ENCODE measurements at regions not wholly inside any gene's neighbourhood (a gene's known extent, or its start where the extent isn't known, plus 50 kb on each side); places are given as distances from the start of the nearest gene placed in this dataset.

GRCh38 chr5:158433634-158434033, 574.7 kb upstream of the CLINT1 start:
- DNase-seq = no peak

- DNase-seq = no peak
Observed at GRCh38 chr5:158431369-158432029, 572.6 kb upstream of the CLINT1 start.

GRCh38 chr5:158430798-158431167, 571.8 kb upstream of the CLINT1 start:
- DNase-seq = no peak

GRCh38 chr5:158430166-158430797, 571.3 kb upstream of the CLINT1 start:
- DNase-seq = no peak

GRCh38 chr5:158429564-158429963, 570.6 kb upstream of the CLINT1 start:
- no peak for DNase-seq

- DNase-seq = no peak
Observed at GRCh38 chr5:158423623-158424200, 564.8 kb upstream of the CLINT1 start.

- DNase-seq = no peak
Observed at GRCh38 chr5:158422653-158423515, 563.9 kb upstream of the CLINT1 start.

- DNase-seq = no peak
Observed at GRCh38 chr5:158421319-158421718, 562.4 kb upstream of the CLINT1 start.

GRCh38 chr5:158419186-158419585, 560.2 kb upstream of the CLINT1 start:
- no peak for DNase-seq

- no peak for DNase-seq
Observed at GRCh38 chr5:158414780-158415179, 555.8 kb upstream of the CLINT1 start.

- no peak for DNase-seq
Observed at GRCh38 chr5:158414333-158414762, 555.4 kb upstream of the CLINT1 start.

- no peak for DNase-seq
Observed at GRCh38 chr5:158413122-158413680, 554.3 kb upstream of the CLINT1 start.

- DNase-seq = no peak
Observed at GRCh38 chr5:158410976-158411375, 552.0 kb upstream of the CLINT1 start.

- no peak for DNase-seq
Observed at GRCh38 chr5:158409507-158409906, 550.6 kb upstream of the CLINT1 start.

GRCh38 chr5:158407824-158408195, 548.9 kb upstream of the CLINT1 start:
- no peak for DNase-seq

GRCh38 chr5:158406884-158407823, 548.2 kb upstream of the CLINT1 start:
- no peak for DNase-seq

- no peak for DNase-seq
Observed at GRCh38 chr5:158398360-158399201, 539.6 kb upstream of the CLINT1 start.

- DNase-seq = no peak
Observed at GRCh38 chr5:158397278-158397677, 538.3 kb upstream of the CLINT1 start.

- DNase-seq = no peak
Observed at GRCh38 chr5:158394102-158394501, 535.2 kb upstream of the CLINT1 start.

- DNase-seq = no peak
Observed at GRCh38 chr5:158393457-158393856, 534.5 kb upstream of the CLINT1 start.

- DNase-seq = no peak
Observed at GRCh38 chr5:158392753-158393152, 533.8 kb upstream of the CLINT1 start.

Data from NCI-H2227 treated with DMSO at 0.1 percent for 48 hours (cell line).